Liver (tissue), 8 donors: ENCODE measurements at regions not wholly inside any gene's neighbourhood (a gene's known extent, or its start where the extent isn't known, plus 50 kb on each side); places are given as distances from the start of the nearest gene placed in this dataset.

ENCODE experiments used
- DNase-seq: peaks from one replicate; pipeline ENCODE4 v3.0.0-alpha.2; 2017; ENCODE audit warnings: low spot score
- H3K27ac ChIP-seq, 2 donors: one replicate each; pipeline ENCODE4 v1.7.0; 2013; ENCODE audit warnings: inconsistent platforms in 2 of 2, low read length in 2 of 2, control low read depth in 1 of 2, low read depth in 1 of 2, mild to moderate bottlenecking in 1 of 2
- H3K27me3 ChIP-seq, 4 donors: one replicate each; pipeline versions ENCODE4 v1.6.1 to v1.7.0; 2013; ENCODE audit warnings: low read length in 3 of 4, inconsistent platforms in 1 of 4, mild to moderate bottlenecking in 1 of 4, moderate library complexity in 1 of 4; ENCODE audit not compliant: control insufficient read depth in 4 of 4, insufficient read depth in 4 of 4
- H3K36me3 ChIP-seq, 4 donors: one replicate each; pipeline versions ENCODE4 v1.6.1 to v1.7.0; 2013; ENCODE audit warnings: low read length in 3 of 4, mild to moderate bottlenecking in 3 of 4, low read depth in 1 of 4, moderate library complexity in 1 of 4; ENCODE audit not compliant: control insufficient read depth in 4 of 4, insufficient read depth in 3 of 4
- H3K4me1 ChIP-seq, 4 donors: one replicate each; pipeline versions ENCODE4 v1.6.1 to v1.7.0; 2013; ENCODE audit warnings: low read length in 3 of 4, mild to moderate bottlenecking in 3 of 4, moderate library complexity in 1 of 4; ENCODE audit not compliant: control insufficient read depth in 4 of 4, insufficient read depth in 4 of 4
- H3K4me3 ChIP-seq, 3 donors: one replicate each; pipeline versions ENCODE4 v1.6.1 to v1.7.0; 2013; ENCODE audit warnings: low read length in 3 of 3, control low read depth in 1 of 3, low read depth in 1 of 3, mild to moderate bottlenecking in 1 of 3
- H3K9ac ChIP-seq, 2 donors: one replicate each; pipeline ENCODE4 v1.7.0; 2013; ENCODE audit warnings: low read length in 2 of 2, mild to moderate bottlenecking in 2 of 2, moderate library complexity in 2 of 2, control low read depth in 1 of 2, low read depth in 1 of 2
- H3K9me3 ChIP-seq, 4 donors: one replicate each; pipeline versions ENCODE4 v1.6.1 to v1.7.0; 2013; ENCODE audit warnings: low read length in 3 of 4; ENCODE audit not compliant: control insufficient read depth in 4 of 4
- ATF3 ChIP-seq: IDR thresholded peaks from 2 replicates; pipeline ENCODE4 v1.6.1; 2016; ENCODE audit warnings: antibody characterized with exemption
- CTCF ChIP-seq: fragments of 150-350 bp; IDR thresholded peaks from 2 replicates; pipeline ENCODE4 v1.5.1; 2017; ENCODE audit warnings: improper control_type of control experiment, low read depth, low read length; ENCODE audit not compliant: missing input control
- EGR1 ChIP-seq, 2 donors: IDR thresholded peaks; 2 replicates each; pipeline ENCODE4 v1.6.1; 2016 to 2018; ENCODE audit warnings: antibody characterized with exemption in 2 of 2, low read depth in 2 of 2
- FOXA1 ChIP-seq: IDR thresholded peaks from 2 replicates; pipeline ENCODE4 v1.6.1; 2016; ENCODE audit warnings: antibody characterized with exemption
- GABPA ChIP-seq, 2 donors: IDR thresholded peaks in 1 of 2; conservative IDR thresholded peaks in 1 of 2; 2 replicates each; pipeline ENCODE4 v1.6.1; 2016; ENCODE audit warnings: antibody characterized with exemption in 2 of 2, mild to moderate bottlenecking in 1 of 2, moderate library complexity in 1 of 2
- HNF4G ChIP-seq: IDR thresholded peaks from 2 replicates; pipeline ENCODE4 v1.6.1; 2016; ENCODE audit warnings: antibody characterized with exemption
- JUND ChIP-seq, 2 donors: IDR thresholded peaks; 2 replicates each; pipeline ENCODE4 v1.6.1; 2016; ENCODE audit warnings: antibody characterized with exemption in 2 of 2
- MAX ChIP-seq: IDR thresholded peaks from 2 replicates; pipeline ENCODE4 v1.6.1; 2016; ENCODE audit warnings: antibody characterized with exemption
- NR2F2 ChIP-seq: IDR thresholded peaks from 2 replicates; pipeline ENCODE4 v1.6.1; 2016; ENCODE audit warnings: antibody characterized with exemption
- RAD21 ChIP-seq, 2 donors: IDR thresholded peaks; 2 replicates each; pipeline ENCODE4 v1.6.1; 2016; ENCODE audit warnings: antibody characterized with exemption in 2 of 2, mild to moderate bottlenecking in 2 of 2
- REST ChIP-seq: IDR thresholded peaks from 2 replicates; pipeline ENCODE4 v1.6.1; 2016; ENCODE audit warnings: antibody characterized with exemption, mild to moderate bottlenecking
- RXRA ChIP-seq, 2 donors: IDR thresholded peaks; 2 replicates each; pipeline ENCODE4 v1.6.1; 2017 to 2018; ENCODE audit warnings: antibody characterized with exemption in 2 of 2, mild to moderate bottlenecking in 1 of 2
- YY1 ChIP-seq: IDR thresholded peaks from 2 replicates; pipeline ENCODE4 v1.6.1; 2016; ENCODE audit warnings: antibody characterized with exemption, mild to moderate bottlenecking
- WGBS: extraction: QIAGEN DNeasy Blood & Tissue Kit; methylation state at CpG from one replicate; pipeline ENCODE4 v1.1.7; 2013; 5-methylcytosine and 5-hydroxymethylcytosine counted together
- donor health status: healthy.
- donor health status: healthy.
- donor health status: healthy.
- donor health status: healthy.
- donor health status: healthy.

GRCh38 chr18:55084550-55084949 lies 125.3 kb upstream of the CCDC68 start (continued):
- TF ChIP-seq REST = no peak
- TF ChIP-seq GABPA (IDR thresholded peaks at IDR 0.05 in 1 of 2, conservative IDR thresholded peaks at IDR 0.05 in 1 of 2) = no peak
- TF ChIP-seq RAD21 (IDR thresholded peaks at IDR 0.05) = no peak

GRCh38 chr18:55083461-55083860 lies 124.2 kb upstream of the CCDC68 start:
- Histone ChIP-seq H3K27ac (no peak overlapping the region), H3K9me3 (no peaks in the 10 kb centered on the region), H3K4me1 (no peaks in the 10 kb centered on the region), H3K27me3 (peaks cover 0 to 2% (median 0%) of the 10 kb centered on the region in 4 donors), H3K4me3 (no peak overlapping the region), H3K36me3 (no peaks in the 10 kb centered on the region), H3K9ac (no peak overlapping the region)
- WGBS = 92% methylated on average over 1 of the region's 1 CpG
- no peak for DNase-seq
- no peak for TF ChIP-seq MAX
- TF ChIP-seq YY1 = no peak
- no peak for TF ChIP-seq RAD21 (IDR thresholded peaks at IDR 0.05)
- TF ChIP-seq EGR1 (IDR thresholded peaks at IDR 0.05; ENCODE audit: low read depth in 2 of 2) = no peak

- Histone ChIP-seq H3K36me3 (no peaks in the 10 kb centered on the region), H3K4me1 (no peaks in the 10 kb centered on the region), H3K9me3 (no peaks in the 10 kb centered on the region), H3K27me3 (peaks cover 0 to 2% (median 0%) of the 10 kb centered on the region in 4 donors), H3K27ac (no peak overlapping the region), H3K9ac (no peak overlapping the region), H3K4me3 (no peak overlapping the region)
- TF ChIP-seq HNF4G = no peak
- no peak for TF ChIP-seq JUND (IDR thresholded peaks at IDR 0.05)
- TF ChIP-seq FOXA1 = no peak
- no peak for TF ChIP-seq MAX
- no peak for TF ChIP-seq REST
- no peak for TF ChIP-seq CTCF
- TF ChIP-seq YY1 = no peak
- TF ChIP-seq ATF3 = no peak
- no peak for TF ChIP-seq GABPA (IDR thresholded peaks at IDR 0.05 in 1 of 2, conservative IDR thresholded peaks at IDR 0.05 in 1 of 2)
- no peak for TF ChIP-seq RXRA (IDR thresholded peaks at IDR 0.05)
- TF ChIP-seq RAD21 (IDR thresholded peaks at IDR 0.05) = no peak
- no peak for TF ChIP-seq NR2F2
- no peak for DNase-seq
- WGBS = 61% methylated on average over 17 of the region's 17 CpGs
These were observed 120.5 kb upstream of the CCDC68 start for GRCh38 chr18:55079481-55080355.
